ENCODE measurements at regions not wholly inside any gene's neighbourhood (a gene's known extent, or its start where the extent isn't known, plus 50 kb on each side); places are given as distances from the start of the nearest gene placed in this dataset.

DNA sequence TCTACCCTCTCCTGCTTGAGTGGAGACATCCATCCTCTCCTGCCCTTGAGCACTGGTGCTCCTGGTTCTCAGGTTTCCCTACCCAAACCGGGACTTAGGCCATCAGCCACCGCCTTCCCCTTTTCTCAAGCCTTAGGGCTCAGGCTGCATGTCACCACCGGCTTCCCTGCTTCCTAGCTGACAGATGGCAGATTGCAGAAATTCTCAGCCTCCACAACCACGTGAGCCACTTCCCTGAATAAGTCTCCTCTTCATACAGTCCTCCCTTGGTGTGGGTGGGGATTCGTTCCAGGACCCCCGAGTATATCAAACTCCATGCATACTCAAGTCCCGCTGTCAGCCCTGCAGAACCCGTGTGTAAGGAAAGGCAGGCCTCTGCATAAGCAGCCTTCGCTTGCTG is 203.5 kb upstream of the ZNF32 start:
- Histone ChIP-seq H3K36me3 (ENCODE audit: control insufficient read depth in 4 of 4, insufficient read depth in 3 of 4, low read depth in 1 of 4, low read length in 3 of 4) (no peaks in the 10 kb centered on the region), H3K9ac (ENCODE audit: low read depth in 1 of 2, low read length in 2 of 2) (no peak overlapping the region), H3K4me1 (ENCODE audit: control insufficient read depth in 4 of 4, insufficient read depth in 4 of 4, low read length in 3 of 4) (no peaks in the 10 kb centered on the region), H3K9me3 (ENCODE audit: control insufficient read depth in 4 of 4, low read length in 3 of 4) (no peaks in the 10 kb centered on the region), H3K27ac (ENCODE audit: low read depth in 1 of 2, low read length in 2 of 2) (no peak overlapping the region), H3K4me3 (ENCODE audit: low read depth in 1 of 3, low read length in 3 of 3) (no peak overlapping the region), H3K27me3 (ENCODE audit: control insufficient read depth in 4 of 4, insufficient read depth in 4 of 4, low read length in 3 of 4) (no peaks in the 10 kb centered on the region)
- TF ChIP-seq, protein P1, sequence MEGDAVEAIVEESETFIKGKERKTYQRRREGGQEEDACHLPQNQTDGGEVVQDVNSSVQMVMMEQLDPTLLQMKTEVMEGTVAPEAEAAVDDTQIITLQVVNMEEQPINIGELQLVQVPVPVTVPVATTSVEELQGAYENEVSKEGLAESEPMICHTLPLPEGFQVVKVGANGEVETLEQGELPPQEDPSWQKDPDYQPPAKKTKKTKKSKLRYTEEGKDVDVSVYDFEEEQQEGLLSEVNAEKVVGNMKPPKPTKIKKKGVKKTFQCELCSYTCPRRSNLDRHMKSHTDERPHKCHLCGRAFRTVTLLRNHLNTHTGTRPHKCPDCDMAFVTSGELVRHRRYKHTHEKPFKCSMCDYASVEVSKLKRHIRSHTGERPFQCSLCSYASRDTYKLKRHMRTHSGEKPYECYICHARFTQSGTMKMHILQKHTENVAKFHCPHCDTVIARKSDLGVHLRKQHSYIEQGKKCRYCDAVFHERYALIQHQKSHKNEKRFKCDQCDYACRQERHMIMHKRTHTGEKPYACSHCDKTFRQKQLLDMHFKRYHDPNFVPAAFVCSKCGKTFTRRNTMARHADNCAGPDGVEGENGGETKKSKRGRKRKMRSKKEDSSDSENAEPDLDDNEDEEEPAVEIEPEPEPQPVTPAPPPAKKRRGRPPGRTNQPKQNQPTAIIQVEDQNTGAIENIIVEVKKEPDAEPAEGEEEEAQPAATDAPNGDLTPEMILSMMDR (IDR thresholded peaks at IDR 0.05; ENCODE audit: low read depth, low read length, missing input control): no peak
- TF ChIP-seq GABPA (IDR thresholded peaks at IDR 0.05 in 1 of 2, conservative IDR thresholded peaks at IDR 0.05 in 1 of 2): no peak
- TF ChIP-seq, protein P2, sequence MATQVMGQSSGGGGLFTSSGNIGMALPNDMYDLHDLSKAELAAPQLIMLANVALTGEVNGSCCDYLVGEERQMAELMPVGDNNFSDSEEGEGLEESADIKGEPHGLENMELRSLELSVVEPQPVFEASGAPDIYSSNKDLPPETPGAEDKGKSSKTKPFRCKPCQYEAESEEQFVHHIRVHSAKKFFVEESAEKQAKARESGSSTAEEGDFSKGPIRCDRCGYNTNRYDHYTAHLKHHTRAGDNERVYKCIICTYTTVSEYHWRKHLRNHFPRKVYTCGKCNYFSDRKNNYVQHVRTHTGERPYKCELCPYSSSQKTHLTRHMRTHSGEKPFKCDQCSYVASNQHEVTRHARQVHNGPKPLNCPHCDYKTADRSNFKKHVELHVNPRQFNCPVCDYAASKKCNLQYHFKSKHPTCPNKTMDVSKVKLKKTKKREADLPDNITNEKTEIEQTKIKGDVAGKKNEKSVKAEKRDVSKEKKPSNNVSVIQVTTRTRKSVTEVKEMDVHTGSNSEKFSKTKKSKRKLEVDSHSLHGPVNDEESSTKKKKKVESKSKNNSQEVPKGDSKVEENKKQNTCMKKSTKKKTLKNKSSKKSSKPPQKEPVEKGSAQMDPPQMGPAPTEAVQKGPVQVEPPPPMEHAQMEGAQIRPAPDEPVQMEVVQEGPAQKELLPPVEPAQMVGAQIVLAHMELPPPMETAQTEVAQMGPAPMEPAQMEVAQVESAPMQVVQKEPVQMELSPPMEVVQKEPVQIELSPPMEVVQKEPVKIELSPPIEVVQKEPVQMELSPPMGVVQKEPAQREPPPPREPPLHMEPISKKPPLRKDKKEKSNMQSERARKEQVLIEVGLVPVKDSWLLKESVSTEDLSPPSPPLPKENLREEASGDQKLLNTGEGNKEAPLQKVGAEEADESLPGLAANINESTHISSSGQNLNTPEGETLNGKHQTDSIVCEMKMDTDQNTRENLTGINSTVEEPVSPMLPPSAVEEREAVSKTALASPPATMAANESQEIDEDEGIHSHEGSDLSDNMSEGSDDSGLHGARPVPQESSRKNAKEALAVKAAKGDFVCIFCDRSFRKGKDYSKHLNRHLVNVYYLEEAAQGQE (IDR thresholded peaks at IDR 0.05): no peak
- no peak for TF ChIP-seq RXRA (IDR thresholded peaks at IDR 0.05)
- TF ChIP-seq HNF4G (IDR thresholded peaks at IDR 0.05): no peak
- TF ChIP-seq FOXA1 (IDR thresholded peaks at IDR 0.05): no peak
- no peak for TF ChIP-seq TAF1 (conservative IDR thresholded peaks at IDR 0.05)
- TF ChIP-seq, protein P3, sequence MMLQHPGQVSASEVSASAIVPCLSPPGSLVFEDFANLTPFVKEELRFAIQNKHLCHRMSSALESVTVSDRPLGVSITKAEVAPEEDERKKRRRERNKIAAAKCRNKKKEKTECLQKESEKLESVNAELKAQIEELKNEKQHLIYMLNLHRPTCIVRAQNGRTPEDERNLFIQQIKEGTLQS (IDR thresholded peaks at IDR 0.05): no peak
- TF ChIP-seq, protein P4, sequence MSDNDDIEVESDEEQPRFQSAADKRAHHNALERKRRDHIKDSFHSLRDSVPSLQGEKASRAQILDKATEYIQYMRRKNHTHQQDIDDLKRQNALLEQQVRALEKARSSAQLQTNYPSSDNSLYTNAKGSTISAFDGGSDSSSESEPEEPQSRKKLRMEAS (IDR thresholded peaks at IDR 0.05): no peak
- no peak for TF ChIP-seq RAD21 (IDR thresholded peaks at IDR 0.05)
- no peak for TF ChIP-seq YY1 (IDR thresholded peaks at IDR 0.05)
- TF ChIP-seq JUND (IDR thresholded peaks at IDR 0.05): no peak
- TF ChIP-seq, protein P5, sequence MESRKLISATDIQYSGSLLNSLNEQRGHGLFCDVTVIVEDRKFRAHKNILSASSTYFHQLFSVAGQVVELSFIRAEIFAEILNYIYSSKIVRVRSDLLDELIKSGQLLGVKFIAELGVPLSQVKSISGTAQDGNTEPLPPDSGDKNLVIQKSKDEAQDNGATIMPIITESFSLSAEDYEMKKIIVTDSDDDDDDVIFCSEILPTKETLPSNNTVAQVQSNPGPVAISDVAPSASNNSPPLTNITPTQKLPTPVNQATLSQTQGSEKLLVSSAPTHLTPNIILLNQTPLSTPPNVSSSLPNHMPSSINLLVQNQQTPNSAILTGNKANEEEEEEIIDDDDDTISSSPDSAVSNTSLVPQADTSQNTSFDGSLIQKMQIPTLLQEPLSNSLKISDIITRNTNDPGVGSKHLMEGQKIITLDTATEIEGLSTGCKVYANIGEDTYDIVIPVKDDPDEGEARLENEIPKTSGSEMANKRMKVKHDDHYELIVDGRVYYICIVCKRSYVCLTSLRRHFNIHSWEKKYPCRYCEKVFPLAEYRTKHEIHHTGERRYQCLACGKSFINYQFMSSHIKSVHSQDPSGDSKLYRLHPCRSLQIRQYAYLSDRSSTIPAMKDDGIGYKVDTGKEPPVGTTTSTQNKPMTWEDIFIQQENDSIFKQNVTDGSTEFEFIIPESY (IDR thresholded peaks at IDR 0.05): no peak
- no peak for TF ChIP-seq NR2F2 (IDR thresholded peaks at IDR 0.05)
- TF ChIP-seq SP1 (IDR thresholded peaks at IDR 0.05): no peak
- TF ChIP-seq EGR1 (IDR thresholded peaks at IDR 0.05; ENCODE audit: low read depth in 2 of 2): no peak
- TF ChIP-seq FOXA2 (IDR thresholded peaks at IDR 0.05): no peak
- TF ChIP-seq HNF4A (conservative IDR thresholded peaks at IDR 0.05): no peak
- DNase-seq (ENCODE audit: low spot score): no peak
- WGBS: 86% methylated on average over 9 of the region's 9 CpGs

Measured in liver (tissue), 8 donors.